ENCODE measurements at regions not wholly inside any gene's neighbourhood (a gene's known extent, or its start where the extent isn't known, plus 50 kb on each side); places are given as distances from the start of the nearest gene placed in this dataset.
A peak's percentile ranks its signal among the peaks of the same experiment; 100 is the strongest.

GRCh38 chr12:91870872-91871707 lies 274.6 kb downstream of the BTG1 start:
- intact Hi-C loops (cut with DNase I; ENCODE audit: low total_unique reads): no loop called here
- Histone ChIP-seq H3K27me3 (replicated peaks in 1 of 7) (no peaks in the 10 kb centered on the region), H3K4me1 (peaks cover 0 to 30% (median 17%) of the 10 kb centered on the region in 6 donors), H3K4me3 (no peak overlapping the region), H3K36me3 (no peaks in the 10 kb centered on the region), H3K27ac (peak overlapping the region; percentile 17 to 83 (median 71)), H3K9me3 (peaks cover 0 to 7% (median 0%) of the 10 kb centered on the region in 8 donors)
- TF ChIP-seq POLR2AphosphoS5 (IDR thresholded peaks at IDR 0.05) (no peak), CTCF (IDR thresholded peaks at IDR 0.05 in 8 of 11, conservative IDR thresholded peaks at IDR 0.05 in 3 of 11) (no peak), POLR2A (IDR thresholded peaks at IDR 0.05) (no peak)
- no peak for DNase-seq
- 81 to 88% (median 85%) methylated on average over 9 of the region's 9 CpGs for WGBS, 5 donors

DNA sequence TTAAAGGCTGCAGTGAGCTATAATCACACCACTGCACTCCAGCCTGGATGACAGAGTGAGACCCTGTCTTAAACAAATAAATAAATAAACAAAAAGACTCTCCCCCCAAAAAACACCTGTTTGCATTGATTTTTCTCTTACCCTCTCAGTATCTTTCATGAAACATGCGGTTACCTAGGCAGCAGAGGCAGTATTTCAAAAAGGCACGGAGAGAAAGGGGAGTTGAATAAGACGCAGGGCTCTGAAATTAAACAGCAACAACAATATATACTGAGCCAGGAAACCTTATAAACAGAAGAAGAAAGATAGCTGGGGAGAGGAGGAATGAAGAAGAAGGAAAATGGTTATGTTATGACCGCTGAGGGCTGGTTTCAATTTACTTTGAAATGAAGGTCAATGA lies 277.6 kb downstream of the BTG1 start:
- no peak for DNase-seq
- Histone ChIP-seq H3K9me3 (peaks cover 0 to 7% (median 0%) of the 10 kb centered on the region in 8 donors), H3K4me3 (no peak overlapping the region), H3K27me3 (replicated peaks in 1 of 7) (no peaks in the 10 kb centered on the region), H3K27ac (no peak overlapping the region), H3K4me1 (peaks cover 0 to 27% (median 17%) of the 10 kb centered on the region in 6 donors), H3K36me3 (no peaks in the 10 kb centered on the region)
- intact Hi-C loops (cut with DNase I; ENCODE audit: low total_unique reads): no loop called here
- TF ChIP-seq POLR2A (IDR thresholded peaks at IDR 0.05): no peak
- no peak for TF ChIP-seq POLR2AphosphoS5 (IDR thresholded peaks at IDR 0.05)
- TF ChIP-seq CTCF (IDR thresholded peaks at IDR 0.05 in 8 of 11, conservative IDR thresholded peaks at IDR 0.05 in 3 of 11): no peak
- WGBS, 5 donors: 93 to 99% (median 96%) methylated on average over 4 of the region's 4 CpGs

DNA sequence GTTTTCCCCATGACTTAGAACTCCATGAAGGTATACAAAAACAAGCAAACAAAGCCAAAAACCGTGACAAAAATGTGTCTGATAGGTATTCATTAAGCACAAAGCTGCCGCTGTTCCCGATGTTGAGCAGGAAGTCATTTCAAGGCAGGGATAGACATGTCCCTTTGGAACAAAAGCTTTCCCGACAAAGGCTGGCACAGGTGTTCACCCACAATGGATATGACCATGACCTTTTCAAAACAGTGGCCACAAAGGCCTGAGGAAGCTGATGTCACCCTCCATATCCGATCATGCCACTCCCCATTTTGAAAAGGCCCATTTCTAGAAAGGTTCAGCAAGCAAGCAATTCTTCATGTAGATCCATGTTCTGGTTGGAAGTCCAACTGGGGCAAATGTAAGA lies 279.1 kb downstream of the BTG1 start:
- no peaks in the 10 kb centered on the region for H3K27me3 ChIP-seq (replicated peaks in 1 of 7)
- peaks cover 0 to 7% (median 0%) of the 10 kb centered on the region in 8 donors for H3K9me3 ChIP-seq
- H3K27ac ChIP-seq: peak overlapping the region in 7 of 8 donors; percentile 3 to 75 (median 61)
- no peaks in the 10 kb centered on the region for H3K36me3 ChIP-seq
- TF ChIP-seq POLR2AphosphoS5 (IDR thresholded peaks at IDR 0.05) (peak in 1 of 3 donors; percentile 66), POLR2A (IDR thresholded peaks at IDR 0.05) (no peak)
- H3K4me3 ChIP-seq: no peak overlapping the region
- intact Hi-C loops (cut with DNase I; ENCODE audit: low total_unique reads): no loop called here
- peaks cover 0 to 15% (median 10%) of the 10 kb centered on the region in 6 donors for H3K4me1 ChIP-seq
- 63 to 91% (median 77%) methylated on average over 5 of the region's 5 CpGs for WGBS, 5 donors
- DNase-seq: no peak

GRCh38 chr12:91863702-91864101 lies 281.9 kb downstream of the BTG1 start:
- no peaks in the 10 kb centered on the region for H3K9me3 ChIP-seq
- no peaks in the 10 kb centered on the region for H3K27me3 ChIP-seq (replicated peaks in 1 of 7)
- no peak overlapping the region for H3K27ac ChIP-seq
- no peaks in the 10 kb centered on the region for H3K36me3 ChIP-seq
- TF ChIP-seq POLR2AphosphoS5 (IDR thresholded peaks at IDR 0.05) (no peak), POLR2A (IDR thresholded peaks at IDR 0.05) (no peak), CTCF (IDR thresholded peaks at IDR 0.05 in 8 of 11, conservative IDR thresholded peaks at IDR 0.05 in 3 of 11) (no peak)
- WGBS, 5 donors: 73 to 95% (median 83%) methylated on average over 3 of the region's 3 CpGs
- intact Hi-C loops (cut with DNase I; ENCODE audit: low total_unique reads): no loop called here
- no peaks in the 10 kb centered on the region for H3K4me1 ChIP-seq
- H3K4me3 ChIP-seq: no peak overlapping the region
- DNase-seq: no peak
